ENCODE measurements at regions not wholly inside any gene's neighbourhood (a gene's known extent, or its start where the extent isn't known, plus 50 kb on each side); places are given as distances from the start of the nearest gene placed in this dataset.

DNA sequence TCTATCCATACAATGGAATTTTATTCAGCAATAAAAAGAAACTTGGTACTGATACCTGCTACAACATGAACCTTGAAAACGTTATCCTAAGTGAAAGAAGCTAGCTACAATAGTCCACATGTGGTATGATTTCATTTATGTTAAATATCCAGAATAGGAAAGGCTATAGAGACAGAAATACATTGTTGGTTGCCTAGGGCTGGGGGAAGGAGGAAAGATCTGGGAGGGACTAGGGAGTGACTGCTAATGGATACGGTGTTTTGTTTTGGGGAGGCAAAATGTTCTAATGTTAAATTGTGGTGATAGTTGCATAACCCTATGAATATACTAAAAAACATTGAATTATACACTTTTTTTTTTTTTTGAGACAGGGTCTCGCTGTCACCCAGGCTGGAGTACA is 141.1 kb upstream of the ARX start:
- TF ChIP-seq CTCF (conservative IDR thresholded peaks at IDR 0.05; ENCODE audit: low read depth, low read length), result no peak
- no peak for TF ChIP-seq EZH2 (IDR thresholded peaks at IDR 0.05; ENCODE audit: borderline replicate concordance, low read depth, low read length, poor library complexity, severe bottlenecking)

Data from A673 (cell line).